Stimulated activated CD4-positive, alpha-beta T cell treated with anti-CD3 and anti-CD28 coated beads, Interleukin-1b, Interleukin-23, amount 100 ng/mL, for 4 hours (primary cell): ENCODE measurements at regions not wholly inside any gene's neighbourhood (a gene's known extent, or its start where the extent isn't known, plus 50 kb on each side); places are given as distances from the start of the nearest gene placed in this dataset.
"Not testable (repeated sequence)": the region's sequence is repeated elsewhere in the genome, so short reads cannot be mapped to it uniquely, and the experiment has no call there.

Source experiments
- DNase-seq, 2 donors: peaks; one replicate each; pipeline ENCODE4 v3.0.0-alpha.2; 2020; ENCODE audit warnings: low read depth in 2 of 2

GRCh38 chr9:21533597-21533996, 51.5 kb upstream of the IFNE start:
- DNase-seq: no peak

GRCh38 chr9:21535396-21535795, 53.3 kb upstream of the IFNE start:
- no peak for DNase-seq

DNA sequence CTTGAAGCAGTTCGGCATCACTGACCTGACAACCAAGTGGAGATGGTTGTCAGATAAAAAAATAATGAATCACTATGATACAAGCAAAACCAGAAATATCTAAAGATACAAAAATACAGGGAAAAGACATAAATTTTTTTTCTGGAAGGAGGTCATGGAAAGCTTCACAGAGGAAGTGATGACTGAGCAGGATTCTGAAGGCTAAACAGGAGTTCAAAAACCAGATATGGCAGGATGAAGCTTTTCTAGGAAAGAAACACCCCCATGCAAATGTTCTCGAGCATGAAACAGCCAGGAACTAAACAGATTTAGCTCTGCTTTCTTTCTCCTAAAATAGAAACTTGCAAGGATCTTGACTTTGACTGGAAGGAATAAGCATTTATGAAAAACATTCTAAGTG, 60.7 kb upstream of the IFNE start:
- DNase-seq: no peak

- DNase-seq: no peak
Observed at GRCh38 chr9:21543187-21543586, 61.1 kb upstream of the IFNE start.

DNA sequence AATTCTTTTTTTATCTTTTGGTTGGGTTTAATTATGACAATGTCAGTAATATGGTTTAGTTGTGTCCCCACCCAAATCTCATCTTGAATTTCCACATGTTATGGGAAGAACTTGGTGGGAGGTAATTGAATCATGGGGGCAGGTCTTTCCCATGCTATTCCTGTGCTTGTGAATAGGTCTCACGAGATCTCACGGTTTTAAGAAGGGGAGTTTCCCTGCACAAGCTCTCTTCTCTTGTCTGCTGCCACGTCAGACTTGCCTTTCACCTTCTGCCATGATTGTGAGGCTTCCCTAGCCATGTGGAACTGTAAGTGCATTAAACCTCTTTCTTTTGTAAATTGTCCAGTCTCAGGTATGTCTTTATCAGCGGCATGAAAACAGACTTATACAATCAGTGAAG, 61.7 kb upstream of the IFNE start:
- not testable (repeated sequence) for DNase-seq

DNA sequence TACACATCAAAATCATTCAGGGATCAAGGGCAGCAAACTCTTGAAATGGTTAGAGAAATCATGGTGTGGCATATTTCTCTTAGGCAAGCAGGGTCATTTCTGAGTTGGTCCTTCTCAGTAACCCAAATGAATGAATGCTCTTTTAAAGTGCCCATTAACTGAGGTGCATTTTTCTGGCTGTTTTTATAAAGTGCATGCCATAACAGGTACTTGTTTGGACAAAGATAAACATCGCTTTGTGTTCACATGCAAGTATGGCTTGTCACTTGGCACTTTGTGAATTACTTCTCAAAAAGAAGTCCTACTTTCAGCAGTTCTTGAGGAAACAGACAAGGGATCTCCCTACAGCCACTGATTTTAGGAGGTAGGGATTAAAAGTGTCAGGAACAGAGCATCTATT, 64.8 kb upstream of the IFNE start:
- no peak for DNase-seq

- no peak for DNase-seq
Observed at GRCh38 chr9:21549251-21549765, 67.2 kb upstream of the IFNE start.

DNA sequence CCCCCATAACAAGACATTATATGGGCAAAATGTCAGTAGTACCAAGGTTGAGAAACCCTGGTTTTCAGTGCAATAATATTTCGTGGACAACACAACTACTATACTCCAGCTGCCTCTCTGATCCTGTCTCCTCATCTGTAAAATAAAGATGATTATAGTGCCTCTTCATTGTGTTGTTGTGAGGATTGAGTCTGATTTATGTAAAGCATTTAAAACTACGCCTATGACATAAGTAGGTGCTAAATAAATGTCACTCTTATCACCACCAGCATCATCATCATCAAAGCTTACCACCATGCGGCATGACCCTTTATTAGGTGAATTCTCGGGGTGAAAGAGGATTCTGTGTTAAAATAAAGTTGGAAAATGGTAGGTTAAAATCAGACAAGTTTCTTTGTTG, 67.8 kb upstream of the IFNE start:
- DNase-seq: no peak

- no peak for DNase-seq
Observed at GRCh38 chr9:21550392-21550791, 68.3 kb upstream of the IFNE start.

- DNase-seq: no peak
Observed at GRCh38 chr9:21551401-21551800, 69.3 kb upstream of the IFNE start.

DNA sequence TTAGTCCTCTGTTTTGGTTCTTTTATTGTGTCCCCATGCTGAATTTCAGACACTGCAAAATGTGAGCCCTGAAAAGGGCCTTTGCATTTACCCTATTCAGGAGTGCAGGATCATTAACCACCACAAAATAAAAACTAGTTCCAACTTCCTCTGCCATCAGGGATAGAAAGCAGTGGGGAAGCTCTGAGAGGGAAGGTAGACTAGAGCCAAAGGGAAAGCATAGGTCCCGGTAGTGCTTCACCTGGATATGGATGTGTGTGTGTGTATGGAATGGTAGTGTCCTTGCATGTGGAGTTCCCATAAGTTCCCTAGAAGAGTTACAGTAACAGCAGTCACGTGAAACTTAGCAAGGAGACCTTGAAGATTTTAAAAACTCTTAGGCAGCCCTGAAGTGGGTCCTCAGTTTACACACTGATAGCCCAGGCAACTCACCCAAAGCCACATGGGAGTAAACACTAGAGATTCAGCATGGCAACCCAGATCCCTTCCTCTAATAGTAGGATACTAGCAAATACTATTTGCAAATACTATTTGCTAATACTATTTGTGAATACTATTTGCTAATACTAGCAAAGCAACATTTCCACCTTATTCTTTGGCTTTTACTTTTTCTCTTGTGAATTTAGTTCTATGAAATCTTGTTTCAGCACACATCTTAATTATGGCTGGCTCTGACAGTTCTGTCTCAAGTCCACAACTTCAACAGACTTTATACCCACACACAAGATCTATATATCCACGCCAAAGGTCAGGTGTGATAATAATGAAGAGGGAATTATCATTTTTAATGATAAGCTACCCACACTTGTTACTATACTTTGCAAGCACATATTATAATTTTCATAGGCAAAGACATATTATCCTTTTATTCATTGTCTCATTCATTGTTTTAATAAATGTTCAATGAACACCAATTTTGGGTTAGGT, 70.4 kb upstream of the IFNE start:
- DNase-seq: no peak

DNA sequence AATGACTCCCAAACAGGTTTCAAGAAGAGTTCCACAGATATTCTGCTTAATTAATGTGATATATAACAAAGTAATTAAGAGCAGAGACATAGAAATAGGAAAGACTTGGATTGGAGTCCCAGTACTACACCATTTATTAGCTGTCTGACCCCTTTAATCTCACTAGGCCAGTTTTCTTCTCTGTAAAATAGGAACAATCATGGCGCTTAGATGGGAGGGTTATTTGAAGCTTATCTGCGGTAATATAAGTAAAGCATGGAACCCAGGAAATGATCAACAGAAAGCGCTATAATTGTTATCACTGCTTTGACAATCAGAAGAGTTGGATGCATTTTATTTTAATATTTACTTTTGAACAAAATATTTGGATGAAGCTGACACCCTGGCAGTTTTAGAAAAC, 71.3 kb upstream of the IFNE start:
- no peak for DNase-seq

DNA sequence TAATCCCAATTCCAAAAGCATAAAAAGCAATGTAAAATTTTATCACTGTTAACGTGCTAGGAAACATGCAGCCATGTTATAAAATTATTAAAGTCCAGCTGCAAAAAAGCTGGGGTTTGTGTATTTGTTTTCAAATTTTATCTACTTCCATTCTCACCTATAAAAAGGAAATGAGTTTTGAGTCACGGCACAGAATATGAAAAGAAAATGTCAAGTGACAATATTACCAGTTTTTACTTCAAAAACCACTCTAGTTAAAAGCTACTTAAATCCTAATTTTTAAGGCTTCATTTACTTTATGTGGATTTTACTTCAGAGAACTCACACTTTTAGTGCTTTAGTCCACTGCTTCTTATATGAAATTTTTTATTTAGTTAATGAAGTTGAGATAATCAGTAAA, 72.7 kb upstream of the IFNE start:
- no peak for DNase-seq

DNA sequence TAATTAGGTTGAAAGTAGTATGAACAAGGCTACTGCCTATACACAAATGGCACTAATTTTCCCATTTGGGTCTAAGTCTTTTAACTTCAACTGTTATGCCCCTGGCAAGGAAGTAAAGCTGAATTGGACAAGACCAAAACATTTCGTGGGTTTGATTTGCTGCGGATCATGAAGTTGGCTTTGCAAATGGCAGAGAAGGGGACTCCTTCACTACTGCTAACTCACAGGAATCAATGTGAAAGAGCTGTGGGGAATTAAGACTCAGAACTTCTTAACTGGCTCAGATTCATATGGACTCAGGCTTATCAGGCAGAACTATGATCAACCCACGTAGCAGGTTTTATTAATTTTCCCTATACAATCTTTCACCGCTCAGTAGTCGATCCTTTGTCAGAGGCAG, 73.8 kb upstream of the IFNE start:
- DNase-seq: no peak

DNA sequence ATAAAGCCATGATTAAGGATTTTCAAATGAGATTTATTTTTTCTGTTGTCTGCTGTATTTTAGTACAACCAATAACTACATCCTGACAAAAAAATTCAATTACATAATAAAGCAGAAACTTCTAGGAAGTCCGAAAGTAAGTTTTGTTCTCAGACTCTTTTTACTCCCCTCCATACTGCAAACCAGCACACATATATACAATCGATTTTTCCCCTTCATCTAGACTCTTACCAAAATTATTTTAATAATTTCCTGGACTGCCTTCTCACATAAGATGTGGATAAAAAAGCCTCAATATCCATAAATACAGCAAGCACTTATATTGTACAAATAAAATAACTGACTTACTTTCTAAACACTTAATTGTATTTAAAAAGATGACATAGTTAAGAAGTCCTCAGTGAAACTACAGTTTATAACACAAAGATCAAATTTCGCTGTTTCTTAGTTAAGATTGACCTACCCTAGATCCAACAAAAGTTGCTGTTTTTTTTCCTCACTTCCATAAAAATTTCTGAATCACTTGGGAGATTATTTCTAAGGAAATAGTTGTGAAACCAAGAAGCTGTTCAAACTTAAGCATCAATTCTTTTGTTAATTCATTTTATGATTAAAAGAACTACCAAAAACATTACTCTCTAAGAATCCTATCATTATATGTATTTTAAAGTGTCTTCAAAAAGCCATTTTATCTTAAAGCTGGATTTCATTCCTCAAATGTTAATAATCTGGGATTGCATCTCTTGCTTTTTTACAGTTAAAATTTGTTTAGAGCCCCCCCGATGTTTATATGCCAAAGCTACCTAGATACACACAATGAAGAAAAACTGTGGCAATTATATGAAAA, 74.7 kb upstream of the IFNE start:
- DNase-seq: no peak

DNA sequence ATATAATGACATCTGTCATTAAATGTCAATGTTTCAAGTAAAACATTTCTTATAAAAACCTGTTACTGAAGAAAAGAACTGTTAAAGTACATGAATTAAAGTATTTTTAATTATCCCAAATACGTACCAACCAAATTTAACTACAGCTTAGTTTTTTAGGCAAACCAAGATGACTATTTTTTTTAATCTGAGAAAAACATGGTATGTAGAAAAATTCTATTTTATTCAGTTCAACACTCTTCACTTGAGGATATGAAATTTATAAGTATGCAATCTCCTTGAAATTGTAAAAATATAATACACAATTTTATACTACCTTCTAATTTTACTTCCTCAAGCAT, 75.3 kb upstream of the IFNE start:
- no peak for DNase-seq

GRCh38 chr9:21558079-21558478, 76.0 kb upstream of the IFNE start:
- no peak for DNase-seq

- no peak for DNase-seq
Observed at GRCh38 chr9:21558615-21559401, 76.7 kb upstream of the IFNE start.

DNA sequence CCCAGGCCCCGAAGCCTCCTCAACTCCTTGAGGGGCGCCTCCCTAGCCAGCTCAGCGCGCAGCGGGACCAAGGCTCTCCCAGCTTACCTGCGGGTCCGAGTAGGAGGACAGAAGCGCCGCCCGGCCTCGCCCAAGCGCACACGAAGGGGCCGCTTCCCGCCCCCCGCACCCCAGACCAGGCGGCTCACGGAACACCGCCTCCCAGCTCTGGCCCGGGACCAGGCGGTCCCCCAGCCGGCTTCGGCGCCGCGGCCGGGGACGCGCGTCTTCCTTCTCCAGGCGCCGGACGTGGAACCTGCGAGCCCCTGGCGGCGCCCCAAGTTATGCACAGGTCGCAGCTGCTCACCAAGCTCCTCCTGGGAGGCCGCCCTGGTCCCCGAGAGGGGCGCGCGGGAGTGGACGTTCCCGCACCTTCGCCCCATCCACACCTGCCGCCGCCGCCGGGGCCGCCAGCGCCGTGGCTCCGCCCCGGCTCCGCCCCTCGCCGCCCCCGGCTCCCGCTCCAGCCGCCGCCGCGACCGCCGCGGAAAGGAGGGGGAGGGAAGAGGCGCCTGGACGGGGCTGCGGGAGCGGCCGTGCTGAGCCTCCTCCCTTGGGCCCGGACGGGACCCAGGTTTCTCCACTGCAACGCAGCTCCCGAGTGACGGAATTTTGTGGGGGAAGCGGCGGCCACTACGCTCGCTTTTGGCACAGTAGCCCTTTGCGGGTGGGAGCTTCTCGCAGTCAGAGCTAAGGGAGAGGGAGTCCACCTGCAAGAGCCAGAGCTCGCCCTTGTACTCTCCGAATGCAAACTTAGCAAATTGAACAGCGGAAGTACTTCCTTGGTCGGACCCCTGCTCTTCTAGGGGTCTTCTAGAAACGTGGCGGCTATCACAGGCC, 77.5 kb upstream of the IFNE start:
- peak; percentile 43 to 53 for DNase-seq

DNA sequence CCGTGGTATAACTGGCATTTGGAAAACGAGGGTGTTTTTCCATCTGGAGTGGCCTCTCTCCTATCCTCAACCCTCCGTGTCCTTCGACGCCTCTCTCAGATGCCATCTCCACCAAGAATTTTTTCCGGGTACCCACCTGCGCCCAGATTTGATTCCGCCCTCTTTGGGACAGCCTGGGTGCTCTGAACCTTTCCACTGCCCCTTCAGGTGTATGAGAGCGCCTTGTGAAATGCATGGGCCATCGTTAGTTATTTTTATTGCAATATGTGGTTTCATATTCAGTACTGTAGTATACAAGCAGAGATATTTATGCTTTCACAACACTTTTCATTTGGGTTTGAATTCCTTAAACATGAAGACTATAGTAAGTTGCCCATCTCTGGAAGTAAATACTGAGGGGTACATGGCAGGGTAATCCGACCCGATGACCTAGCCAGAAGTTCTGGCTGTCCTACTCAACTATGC, 78.2 kb upstream of the IFNE start:
- DNase-seq: no peak

DNA sequence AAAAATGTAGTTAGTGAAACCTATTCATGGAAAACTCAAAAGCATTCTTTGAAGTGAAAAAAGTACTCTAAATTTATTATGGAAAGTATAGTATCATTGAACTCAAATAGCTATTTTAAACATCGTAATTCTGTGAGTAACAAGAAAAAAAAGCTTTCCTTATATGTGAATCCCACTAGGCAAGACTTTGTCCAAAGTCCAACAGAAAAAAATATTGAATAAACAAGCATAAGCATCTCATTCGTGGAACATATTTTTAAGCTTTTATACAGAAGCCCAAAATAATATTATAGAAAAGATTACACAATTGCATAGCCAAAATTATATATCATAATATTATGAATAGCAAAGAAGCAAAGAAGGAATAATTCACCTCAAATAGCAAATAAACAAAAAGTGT, 79.4 kb upstream of the IFNE start:
- DNase-seq: no peak
